K562 (cell line): ENCODE measurements at regions not wholly inside any gene's neighbourhood (a gene's known extent, or its start where the extent isn't known, plus 50 kb on each side); places are given as distances from the start of the nearest gene placed in this dataset.

Source experiments
- ATAC-seq: fragments of 200-7000 bp; cut with Tn5 transposase; 3 replicates; pipeline ENCODE4 v1.9.1; 2020; ENCODE audit warnings: moderate library complexity
- BruUV-seq: library from RNA; stranded (reverse); fragments of 400-500 nt; replicated peaks from 2 replicates; lab custom pipeline; 2021; lab: Mats Ljungman, UMichigan
- CTCF ChIA-PET: fragments of 300-600 bp; formaldehyde crosslinking; extraction: SDS; loops from one replicate; lab custom pipeline; 2021; ENCODE audit warnings: low intra/inter-chr PET ratio; lab: Yijun Ruan, JAX
- POLR2A ChIA-PET: fragments of 300-600, 350-650 bp; sonication (Branson Sonifier 250); formaldehyde crosslinking; extraction: SDS; loops from one replicate; lab custom pipeline; 2021; ENCODE audit warnings: antibody characterized with exemption, inconsistent platforms; lab: Yijun Ruan, JAX
- DNase-seq, 4 experiments: peaks; one replicate each; pipeline versions ENCODE4 v3.0.0 to v3.0.0-alpha.2; 2011 to 2018; ENCODE audit warnings: low spot score in 3 of 4, mixed read lengths in 3 of 4; ENCODE audit errors: extremely low read depth in 1 of 4
- FAIRE-seq: peaks from 2 replicates; lab custom pipeline; 2011; peaks lifted over from hg19 to GRCh38; lab: Jason Lieb, UNC
- H2AFZ ChIP-seq: 2 replicates; pipeline ENCODE4 v1.6.0; 2011; ENCODE audit warnings: low read depth, low read length, control low read depth, inconsistent platforms
- H3K27ac ChIP-seq: fragments of 200-600 bp; 3 replicates; pipeline ENCODE4 v1.8.0; 2011; ENCODE audit warnings: low read depth, mild to moderate bottlenecking, control low read depth, inconsistent platforms, low read length, moderate library complexity, mixed read lengths; ENCODE audit errors: extremely low read depth
- H3K27me3 ChIP-seq, 2 experiments: fragments of 300-600 bp in 1 of 2; 2 replicates in 1 of 2; 3 replicates in 1 of 2; pipeline versions ENCODE4 v1.6.0 to v1.8.0; 2011; ENCODE audit warnings: inconsistent platforms in 2 of 2, low read length in 2 of 2, mild to moderate bottlenecking in 1 of 2, mixed read lengths in 1 of 2, moderate library complexity in 1 of 2; ENCODE audit not compliant: control insufficient read depth in 2 of 2, insufficient read depth in 2 of 2
- H3K36me3 ChIP-seq: fragments of 300-600 bp; 3 replicates; pipeline ENCODE4 v1.8.0; 2011; ENCODE audit warnings: mild to moderate bottlenecking, low read length, inconsistent platforms; ENCODE audit not compliant: control insufficient read depth, insufficient read depth
- H3K4me1 ChIP-seq, 2 experiments: fragments of 200-600 bp in 1 of 2; replicated peaks in 1 of 2; 2 replicates in 1 of 2; 3 replicates in 1 of 2; pipeline versions ENCODE4 v1.5.1 to v1.8.0; 2011; ENCODE audit warnings: inconsistent platforms in 2 of 2, low read length in 2 of 2, mild to moderate bottlenecking in 1 of 2, mixed read lengths in 1 of 2, moderate library complexity in 1 of 2; ENCODE audit not compliant: control insufficient read depth in 2 of 2, insufficient read depth in 2 of 2
- H3K4me2 ChIP-seq: 2 replicates; pipeline ENCODE4 v1.6.1; 2011; ENCODE audit warnings: low read length, control low read depth, inconsistent platforms, mixed read lengths; ENCODE audit not compliant: insufficient read depth
- H3K4me3 ChIP-seq: fragments of 200-600 bp; sonication (generic), shearing (Covaris generic); 2 replicates; pipeline ENCODE4 v1.5.1; 2016; ENCODE audit warnings: control low read depth, inconsistent platforms
- H3K79me2 ChIP-seq: fragments of 200-600 bp; 3 replicates; pipeline ENCODE4 v1.8.0; 2011; ENCODE audit warnings: low read length, inconsistent platforms; ENCODE audit not compliant: control insufficient read depth, insufficient read depth
- H3K9ac ChIP-seq, 2 experiments: 2 replicates each; pipeline versions ENCODE4 v1.6.0 to v1.6.1; 2011; ENCODE audit warnings: low read depth in 2 of 2, low read length in 2 of 2, control low read depth in 1 of 2, inconsistent platforms in 1 of 2, mild to moderate bottlenecking in 1 of 2, mixed read lengths in 1 of 2; ENCODE audit not compliant: insufficient read depth in 1 of 2
- H3K9me1 ChIP-seq: one replicate; pipeline ENCODE4 v1.6.0; 2011; ENCODE audit warnings: inconsistent platforms, mild to moderate bottlenecking, low read length, moderate library complexity; ENCODE audit not compliant: control insufficient read depth, insufficient read depth
- H3K9me3 ChIP-seq: replicated peaks from 2 replicates; pipeline ENCODE4 v1.5.1; 2011; ENCODE audit warnings: low read depth, low read length, inconsistent platforms; ENCODE audit not compliant: control insufficient read depth, insufficient read depth
- H4K20me1 ChIP-seq: replicated peaks from 2 replicates; pipeline ENCODE4 v1.6.1; 2011; ENCODE audit warnings: low read length, inconsistent platforms, mixed read lengths; ENCODE audit not compliant: control insufficient read depth, insufficient read depth
- HMG20A ChIP-seq: fragments of 450-650 bp; formaldehyde crosslinking; conservative IDR thresholded peaks from 2 replicates; pipeline ENCODE4 v1.4.0; 2020; ENCODE audit warnings: mild to moderate bottlenecking, mixed read lengths
- HMGN3 ChIP-seq: IDR thresholded peaks from 2 replicates; pipeline ENCODE4 v1.6.1; 2011; ENCODE audit warnings: borderline replicate concordance, low read depth, mild to moderate bottlenecking, mixed read lengths, low read length; ENCODE audit not compliant: insufficient read length; ENCODE audit errors: extremely low read depth
- SMARCA4 ChIP-seq: fragments of 450-650 bp; IDR thresholded peaks from 2 replicates; pipeline ENCODE4 v1.6.1; 2016
- ZBTB1 ChIP-seq: sonication (generic); formaldehyde crosslinking; IDR thresholded peaks from 2 replicates; pipeline ENCODE4 v1.8.1; 2023; ENCODE audit warnings: missing genetic modification reagents, low read depth, mild to moderate bottlenecking, borderline replicate concordance
- WGBS: fragments of 100-300 bp; shearing (Covaris generic); methylation state at CpG from one replicate; pipeline ENCODE4 v1.1.6; 2016; ENCODE audit warnings: low coverage, mixed read lengths; ENCODE audit not compliant: insufficient coverage; ENCODE audit errors: missing lambda C conversion rate; 5-methylcytosine and 5-hydroxymethylcytosine counted together
- in situ Hi-C: fragments of 300-500 bp; cut with MboI; formaldehyde crosslinking; loops from 4 replicates; pipeline ENCODE4 v1.15.0; 2018; ENCODE audit warnings: inconsistent platforms, mixed read lengths
- intact Hi-C: fragments of 100-400 bp; cut with micrococcal nuclease; formaldehyde crosslinking; loops from 2 replicates; pipeline ENCODE4 v1.14.2; 2022
- TF ChIP-seq, protein P1 (sequence below): IDR thresholded peaks from 3 replicates; pipeline ENCODE4 v1.6.1; 2011; ENCODE audit warnings: borderline replicate concordance, mild to moderate bottlenecking; ENCODE audit not compliant: insufficient read length, insufficient read depth
- TF ChIP-seq, protein P2 (sequence below): fragments of 250-450 bp; sonication (Bioruptor Pico); IDR thresholded peaks from 2 replicates; pipeline ENCODE4 v1.5.0; 2020; ENCODE audit warnings: mild to moderate bottlenecking, borderline replicate concordance

DNA sequence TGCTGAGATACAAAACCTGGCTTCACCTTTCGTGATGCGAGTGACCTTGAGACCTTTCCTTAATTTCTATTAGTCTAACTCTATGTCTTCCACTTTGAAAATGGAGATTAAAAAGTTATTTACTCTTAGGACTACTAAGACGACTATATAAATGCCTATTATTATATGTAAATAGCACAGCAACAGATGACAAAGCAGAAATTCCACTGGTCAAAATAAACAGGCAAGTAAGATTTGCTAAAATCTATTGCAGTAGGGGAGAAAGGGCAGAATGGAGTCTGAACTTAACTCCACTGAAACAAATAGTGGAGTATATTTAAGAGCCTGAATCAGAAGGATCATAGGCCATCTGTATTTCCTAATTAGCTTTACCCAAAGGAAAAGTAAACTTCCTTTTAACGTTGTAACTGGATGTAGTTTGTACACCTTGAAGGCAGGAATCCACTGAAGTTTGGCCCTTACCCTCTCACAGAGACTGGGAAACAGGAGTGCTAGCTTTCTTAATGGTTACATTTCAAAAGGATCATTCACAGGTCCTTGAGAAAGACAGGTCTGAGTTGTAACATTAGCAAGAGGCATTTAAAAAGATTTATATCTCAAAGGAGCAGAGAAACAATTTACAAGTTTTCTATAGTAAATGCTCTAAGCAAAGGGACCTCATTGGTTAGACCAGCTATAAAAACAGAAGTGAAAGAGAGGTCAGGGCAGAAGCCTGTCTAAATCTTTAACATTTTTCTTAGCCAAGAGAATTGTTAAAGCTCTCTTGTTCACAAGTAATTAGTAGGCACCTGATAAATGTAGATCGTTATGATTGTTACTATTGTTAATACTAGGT is 332.5 kb downstream of the ZWINT start:
- no peak overlapping the region for H3K9ac ChIP-seq
- no peak overlapping the region for H3K27ac ChIP-seq
- in situ Hi-C loops (no loop called here), intact Hi-C loops (no loop called here)
- no peak overlapping the region for H3K4me3 ChIP-seq
- H3K36me3 ChIP-seq = no peaks in the 10 kb centered on the region
- no peaks in the 10 kb centered on the region for H3K79me2 ChIP-seq
- no TSS peak for BruUV-seq
- FAIRE-seq (no peak), DNase-seq (no peak), ATAC-seq (no peak)
- H3K27me3 ChIP-seq = no peaks in the 10 kb centered on the region
- CTCF ChIA-PET = no interaction called here
- WGBS = 1% methylated on average over 5 of the region's 5 CpGs
- H2AFZ ChIP-seq = no peak overlapping the region
- no peaks in the 10 kb centered on the region for H3K4me1 ChIP-seq
- no peak overlapping the region for H3K4me2 ChIP-seq
- no peaks in the 10 kb centered on the region for H4K20me1 ChIP-seq
- no peaks in the 10 kb centered on the region for H3K9me1 ChIP-seq
- H3K9me3 ChIP-seq = no peaks in the 10 kb centered on the region
- no peak for TF ChIP-seq HMGN3
- TF ChIP-seq SMARCA4 = no peak
- TF ChIP-seq, protein P1, sequence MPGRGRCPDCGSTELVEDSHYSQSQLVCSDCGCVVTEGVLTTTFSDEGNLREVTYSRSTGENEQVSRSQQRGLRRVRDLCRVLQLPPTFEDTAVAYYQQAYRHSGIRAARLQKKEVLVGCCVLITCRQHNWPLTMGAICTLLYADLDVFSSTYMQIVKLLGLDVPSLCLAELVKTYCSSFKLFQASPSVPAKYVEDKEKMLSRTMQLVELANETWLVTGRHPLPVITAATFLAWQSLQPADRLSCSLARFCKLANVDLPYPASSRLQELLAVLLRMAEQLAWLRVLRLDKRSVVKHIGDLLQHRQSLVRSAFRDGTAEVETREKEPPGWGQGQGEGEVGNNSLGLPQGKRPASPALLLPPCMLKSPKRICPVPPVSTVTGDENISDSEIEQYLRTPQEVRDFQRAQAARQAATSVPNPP = no peak
- TF ChIP-seq ZBTB1 (CRISPR knock-in tag) = no peak
- TF ChIP-seq, protein P2, sequence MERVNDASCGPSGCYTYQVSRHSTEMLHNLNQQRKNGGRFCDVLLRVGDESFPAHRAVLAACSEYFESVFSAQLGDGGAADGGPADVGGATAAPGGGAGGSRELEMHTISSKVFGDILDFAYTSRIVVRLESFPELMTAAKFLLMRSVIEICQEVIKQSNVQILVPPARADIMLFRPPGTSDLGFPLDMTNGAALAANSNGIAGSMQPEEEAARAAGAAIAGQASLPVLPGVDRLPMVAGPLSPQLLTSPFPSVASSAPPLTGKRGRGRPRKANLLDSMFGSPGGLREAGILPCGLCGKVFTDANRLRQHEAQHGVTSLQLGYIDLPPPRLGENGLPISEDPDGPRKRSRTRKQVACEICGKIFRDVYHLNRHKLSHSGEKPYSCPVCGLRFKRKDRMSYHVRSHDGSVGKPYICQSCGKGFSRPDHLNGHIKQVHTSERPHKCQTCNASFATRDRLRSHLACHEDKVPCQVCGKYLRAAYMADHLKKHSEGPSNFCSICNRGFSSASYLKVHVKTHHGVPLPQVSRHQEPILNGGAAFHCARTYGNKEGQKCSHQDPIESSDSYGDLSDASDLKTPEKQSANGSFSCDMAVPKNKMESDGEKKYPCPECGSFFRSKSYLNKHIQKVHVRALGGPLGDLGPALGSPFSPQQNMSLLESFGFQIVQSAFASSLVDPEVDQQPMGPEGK (CRISPR knock-in tag) = no peak
- no peak for TF ChIP-seq HMG20A (CRISPR knock-in tag)
- POLR2A ChIA-PET = no interaction called here
